Adrenal gland (tissue), 5 donors: ENCODE measurements at regions not wholly inside any gene's neighbourhood (a gene's known extent, or its start where the extent isn't known, plus 50 kb on each side); places are given as distances from the start of the nearest gene placed in this dataset.

Experiments
- POLR2A ChIP-seq, 2 donors: fragments of 450-650 bp; IDR thresholded peaks; one replicate each; pipeline ENCODE4 v1.6.1; 2017; ENCODE audit warnings: antibody characterized with exemption in 2 of 2, mild to moderate bottlenecking in 2 of 2, moderate library complexity in 1 of 2
- TF ChIP-seq, protein P1 (sequence below), 6 experiments: fragments of 450-650 bp in 4 of 6; fragments of 200-600 bp in 2 of 6; sonication (generic) in 1 of 6; IDR thresholded peaks; 1 replicate in 5 of 6; 2 replicates in 1 of 6; pipeline versions ENCODE4 v1.5.1 to v1.8.0; 2016 to 2021; ENCODE audit warnings: antibody characterized with exemption in 6 of 6, mild to moderate bottlenecking in 2 of 6, moderate library complexity in 1 of 6
- donor health status: DM: no; HTN: no; CAD: no.

DNA sequence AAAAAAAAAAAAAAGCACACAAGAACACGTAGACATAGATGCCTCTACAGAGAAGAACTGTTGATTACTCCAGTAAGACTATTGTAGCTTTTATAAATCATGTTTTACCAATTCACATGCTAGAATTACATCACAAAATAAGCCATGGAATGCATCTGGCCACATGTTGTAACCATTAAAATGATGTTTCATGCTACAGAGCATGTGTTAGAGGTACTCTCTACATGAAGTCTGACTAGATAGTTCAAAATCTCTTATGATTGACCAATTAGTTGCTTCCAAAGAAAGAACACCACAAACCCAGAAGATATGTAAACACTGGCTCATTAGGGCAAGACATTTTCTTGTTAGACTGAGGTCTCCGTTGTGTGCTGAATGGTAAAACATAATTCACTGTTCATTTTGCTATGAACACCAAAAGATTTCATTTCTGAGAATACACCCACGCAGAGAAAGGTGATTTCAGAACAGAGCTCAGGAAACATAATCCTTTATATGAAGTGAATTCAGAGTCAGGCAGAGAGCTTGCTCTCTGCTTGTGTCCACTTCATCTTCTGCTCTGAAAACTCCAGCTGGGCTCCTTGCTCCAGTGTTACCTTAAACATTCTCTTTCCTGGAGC lies 411.4 kb upstream of the SOX9 start:
- TF ChIP-seq, protein P1, sequence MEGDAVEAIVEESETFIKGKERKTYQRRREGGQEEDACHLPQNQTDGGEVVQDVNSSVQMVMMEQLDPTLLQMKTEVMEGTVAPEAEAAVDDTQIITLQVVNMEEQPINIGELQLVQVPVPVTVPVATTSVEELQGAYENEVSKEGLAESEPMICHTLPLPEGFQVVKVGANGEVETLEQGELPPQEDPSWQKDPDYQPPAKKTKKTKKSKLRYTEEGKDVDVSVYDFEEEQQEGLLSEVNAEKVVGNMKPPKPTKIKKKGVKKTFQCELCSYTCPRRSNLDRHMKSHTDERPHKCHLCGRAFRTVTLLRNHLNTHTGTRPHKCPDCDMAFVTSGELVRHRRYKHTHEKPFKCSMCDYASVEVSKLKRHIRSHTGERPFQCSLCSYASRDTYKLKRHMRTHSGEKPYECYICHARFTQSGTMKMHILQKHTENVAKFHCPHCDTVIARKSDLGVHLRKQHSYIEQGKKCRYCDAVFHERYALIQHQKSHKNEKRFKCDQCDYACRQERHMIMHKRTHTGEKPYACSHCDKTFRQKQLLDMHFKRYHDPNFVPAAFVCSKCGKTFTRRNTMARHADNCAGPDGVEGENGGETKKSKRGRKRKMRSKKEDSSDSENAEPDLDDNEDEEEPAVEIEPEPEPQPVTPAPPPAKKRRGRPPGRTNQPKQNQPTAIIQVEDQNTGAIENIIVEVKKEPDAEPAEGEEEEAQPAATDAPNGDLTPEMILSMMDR (IDR thresholded peaks at IDR 0.05): no peak
- no peak for TF ChIP-seq POLR2A (IDR thresholded peaks at IDR 0.05)
